Inflammatory macrophage treated with lipopolysaccharide for 1 hour (primary cell): ENCODE measurements at regions not wholly inside any gene's neighbourhood (a gene's known extent, or its start where the extent isn't known, plus 50 kb on each side); places are given as distances from the start of the nearest gene placed in this dataset.
A peak's percentile ranks its signal among the peaks of the same experiment; 100 is the strongest.

ENCODE experiments used
- DNase-seq, 2 donors: peaks; one replicate each; pipeline ENCODE4 v3.0.0-alpha.2; 2020 to 2022

- DNase-seq = no peak
These were observed 72.4 kb upstream of the GTSF1L start for GRCh38 chr20:43799150-43799711.

DNA sequence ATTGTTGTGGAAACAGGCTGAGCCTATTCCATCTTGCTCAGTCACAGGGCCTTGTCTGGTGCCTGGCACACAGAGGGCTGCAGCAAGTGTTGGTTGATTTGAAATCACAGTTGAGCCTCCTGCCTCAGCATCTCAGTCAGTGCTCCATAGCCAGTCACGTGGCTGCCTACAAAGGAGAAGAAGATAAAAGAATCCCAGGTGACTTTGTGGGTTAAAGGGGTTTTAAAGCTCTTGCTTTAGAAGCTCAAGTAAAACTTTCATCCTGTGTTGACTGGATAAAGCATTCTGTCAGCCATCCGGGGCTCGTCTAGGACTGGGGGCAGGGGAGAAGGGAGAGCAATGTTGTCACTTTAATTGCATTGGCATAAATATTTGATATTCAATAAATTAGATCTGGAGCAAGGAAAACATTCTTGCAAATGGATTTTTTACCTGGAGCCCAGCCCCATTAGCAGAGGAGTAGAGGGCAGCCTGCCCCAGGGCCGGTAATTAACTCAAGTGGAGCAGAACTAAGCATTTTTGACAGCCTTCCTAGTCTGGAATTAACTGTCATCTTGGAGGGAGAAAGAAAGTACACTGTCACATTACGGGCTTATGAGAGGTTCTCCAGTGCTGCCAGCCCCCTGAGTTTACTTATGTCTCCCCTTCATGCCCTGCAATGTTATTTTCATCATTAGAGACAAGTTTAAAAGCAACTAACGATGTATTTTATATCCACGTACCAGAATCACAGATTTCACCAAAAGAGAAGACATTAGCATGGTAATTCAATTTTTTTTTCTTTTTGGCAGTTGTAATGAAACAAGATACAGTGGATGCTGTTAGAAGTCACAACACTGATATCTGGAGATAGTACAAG is 71.7 kb upstream of the GTSF1L start:
- no peak for DNase-seq

DNA sequence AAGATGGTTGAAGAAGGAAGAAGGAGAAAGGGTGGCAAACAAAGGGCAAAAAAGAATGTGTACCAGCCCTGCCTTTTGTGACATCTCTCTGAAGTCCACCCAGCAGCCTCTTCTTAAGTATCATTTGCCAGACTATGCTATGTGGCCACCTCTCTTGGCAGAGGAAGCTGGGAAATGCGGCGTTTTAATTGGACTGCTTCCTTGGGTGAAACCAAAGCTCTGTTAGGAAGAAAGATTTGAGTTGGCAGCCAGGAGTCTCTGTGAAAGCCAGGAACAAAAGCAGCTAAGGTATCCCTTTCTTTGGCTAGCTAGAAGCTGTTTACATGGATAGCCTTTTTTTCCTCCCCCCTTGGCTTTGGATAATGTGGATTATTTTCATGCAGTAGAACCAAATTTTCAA is 67.5 kb upstream of the GTSF1L start:
- no peak for DNase-seq

DNA sequence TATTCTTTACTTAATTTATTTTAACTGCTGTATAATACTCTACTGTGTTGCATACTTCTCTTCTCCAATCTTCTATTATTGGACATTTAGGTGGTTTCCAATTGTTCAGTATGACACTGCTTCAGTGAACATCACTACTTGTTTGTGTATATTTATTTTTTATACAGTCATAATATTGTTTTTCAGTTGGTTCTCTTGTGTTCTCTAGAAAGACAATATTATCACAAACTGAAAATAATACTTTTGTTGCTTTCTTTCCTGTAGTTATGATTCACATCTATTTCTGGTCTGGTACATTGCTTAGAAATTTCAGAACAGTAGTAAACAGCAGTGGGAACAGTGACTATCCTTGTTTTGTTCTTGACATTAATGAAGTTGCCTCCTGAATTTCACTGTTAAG is 62.8 kb upstream of the GTSF1L start:
- peak in 1 of 2 donors; percentile 0 for DNase-seq

- DNase-seq = peak in 1 of 2 donors; percentile 5
These were observed 61.1 kb upstream of the GTSF1L start for GRCh38 chr20:43787937-43788336.

GRCh38 chr20:43786885-43787284 is 60.1 kb upstream of the GTSF1L start:
- no peak for DNase-seq

DNA sequence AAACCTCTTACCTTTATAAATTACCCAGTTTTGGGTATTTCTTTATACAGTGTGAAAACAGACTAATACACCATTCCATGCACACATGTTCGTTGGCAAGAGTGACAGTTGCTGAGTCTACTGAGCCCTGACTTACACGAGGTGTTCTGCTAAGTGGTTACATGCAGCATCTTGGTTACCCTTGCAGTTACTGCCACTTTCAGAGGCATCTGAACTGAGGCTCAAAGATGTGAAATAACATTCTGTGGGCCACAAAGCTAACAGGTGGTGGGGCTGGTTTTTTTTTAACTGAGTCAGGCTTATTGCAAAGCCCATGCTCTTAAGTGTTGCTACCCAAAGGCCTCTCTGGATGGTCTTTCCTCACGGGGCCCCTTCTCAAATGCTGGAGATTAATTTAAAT is 54.4 kb upstream of the GTSF1L start:
- no peak for DNase-seq

DNA sequence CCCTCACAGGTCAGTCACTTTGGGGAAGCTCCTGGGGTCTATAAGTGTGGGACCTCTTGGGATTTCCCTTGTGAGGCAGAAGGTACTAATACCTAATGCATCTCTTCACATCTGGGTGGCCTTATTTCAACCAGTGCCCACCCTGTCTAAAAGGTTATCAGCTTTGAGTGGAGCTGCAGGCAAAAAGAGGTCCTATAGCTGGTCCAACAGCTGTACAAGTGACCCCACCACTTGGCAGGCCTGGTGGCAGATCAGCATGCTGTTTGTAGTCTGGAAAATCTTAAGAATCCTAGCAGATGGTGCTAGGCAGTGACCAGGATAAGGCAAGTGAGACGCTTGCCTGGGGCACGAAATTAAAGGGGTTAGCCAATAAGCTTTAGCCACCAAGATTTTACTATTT is 51.6 kb upstream of the GTSF1L start:
- DNase-seq = no peak

DNA sequence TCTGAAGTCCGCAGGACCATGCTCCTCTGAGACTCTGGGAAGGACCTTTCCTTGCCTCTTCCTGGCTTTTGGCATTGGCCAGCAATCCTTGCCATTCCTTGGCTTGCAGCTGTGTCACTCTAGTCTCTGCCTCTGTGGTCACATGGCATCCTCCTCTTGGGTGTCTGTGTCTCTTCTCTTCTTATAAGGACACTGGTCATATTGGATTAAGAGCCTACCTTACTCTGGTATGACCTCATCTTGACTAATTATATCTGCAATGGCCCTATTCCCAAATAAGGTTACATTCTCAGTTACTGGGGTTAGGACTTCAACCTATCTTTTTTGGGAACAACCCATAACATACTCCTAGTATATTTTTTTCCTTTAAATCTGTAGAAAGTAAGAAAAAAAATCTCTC is 49.9 kb upstream of the GTSF1L start:
- no peak for DNase-seq
